ENCODE measurements at regions not wholly inside any gene's neighbourhood (a gene's known extent, or its start where the extent isn't known, plus 50 kb on each side); places are given as distances from the start of the nearest gene placed in this dataset.
"Not testable (repeated sequence)": the region's sequence is repeated elsewhere in the genome, so short reads cannot be mapped to it uniquely, and the experiment has no call there.

GRCh38 chr5:86536396-86536795 is 81.3 kb upstream of the COX7C start:
- Histone ChIP-seq H3K4me3 (ENCODE audit: low read length in 2 of 2) (no peak overlapping the region), H3K36me3 (ENCODE audit: control insufficient read depth in 2 of 2, insufficient read depth in 2 of 2, low read length in 2 of 2) (no peaks in the 10 kb centered on the region), H3K27me3 (ENCODE audit: control insufficient read depth in 1 of 2, insufficient read depth in 2 of 2, low read length in 2 of 2) (peaks cover 0 to 2% of the 10 kb centered on the region in 2 donors), H3K27ac (ENCODE audit: low read length) (no peak overlapping the region), H3K4me1 (ENCODE audit: control insufficient read depth, insufficient read depth, low read length) (no peaks in the 10 kb centered on the region), H3K9ac (ENCODE audit: low read length in 2 of 2) (no peak overlapping the region), H3K9me3 (ENCODE audit: control insufficient read depth in 2 of 2, low read length in 2 of 2) (no peaks in the 10 kb centered on the region)

GRCh38 chr5:86542532-86542931 is 75.2 kb upstream of the COX7C start:
- no peak overlapping the region for H3K9ac ChIP-seq (ENCODE audit: low read length in 2 of 2)
- H3K27me3 ChIP-seq (ENCODE audit: control insufficient read depth in 1 of 2, insufficient read depth in 2 of 2, low read length in 2 of 2), result no peaks in the 10 kb centered on the region
- no peaks in the 10 kb centered on the region for H3K36me3 ChIP-seq (ENCODE audit: control insufficient read depth in 2 of 2, insufficient read depth in 2 of 2, low read length in 2 of 2)
- H3K4me1 ChIP-seq (ENCODE audit: control insufficient read depth, insufficient read depth, low read length), result no peaks in the 10 kb centered on the region
- H3K9me3 ChIP-seq (ENCODE audit: control insufficient read depth in 2 of 2, low read length in 2 of 2), result no peaks in the 10 kb centered on the region
- H3K4me3 ChIP-seq (ENCODE audit: low read length in 2 of 2), result no peak overlapping the region
- H3K27ac ChIP-seq (ENCODE audit: low read length), result no peak overlapping the region

GRCh38 chr5:86546044-86546443 is 71.7 kb upstream of the COX7C start:
- H3K27me3 ChIP-seq (ENCODE audit: control insufficient read depth in 1 of 2, insufficient read depth in 2 of 2, low read length in 2 of 2), result no peaks in the 10 kb centered on the region
- H3K9me3 ChIP-seq (ENCODE audit: control insufficient read depth in 2 of 2, low read length in 2 of 2), result no peaks in the 10 kb centered on the region
- no peak overlapping the region for H3K4me3 ChIP-seq (ENCODE audit: low read length in 2 of 2)
- H3K4me1 ChIP-seq (ENCODE audit: control insufficient read depth, insufficient read depth, low read length), result no peaks in the 10 kb centered on the region
- H3K36me3 ChIP-seq (ENCODE audit: control insufficient read depth in 2 of 2, insufficient read depth in 2 of 2, low read length in 2 of 2), result no peaks in the 10 kb centered on the region
- no peak overlapping the region for H3K9ac ChIP-seq (ENCODE audit: low read length in 2 of 2)
- H3K27ac ChIP-seq (ENCODE audit: low read length), result no peak overlapping the region

GRCh38 chr5:86546582-86546981 is 71.2 kb upstream of the COX7C start:
- Histone ChIP-seq H3K27ac (ENCODE audit: low read length) (no peak overlapping the region), H3K27me3 (ENCODE audit: control insufficient read depth in 1 of 2, insufficient read depth in 2 of 2, low read length in 2 of 2) (no peaks in the 10 kb centered on the region), H3K9me3 (ENCODE audit: control insufficient read depth in 2 of 2, low read length in 2 of 2) (no peaks in the 10 kb centered on the region), H3K9ac (ENCODE audit: low read length in 2 of 2) (no peak overlapping the region), H3K4me1 (ENCODE audit: control insufficient read depth, insufficient read depth, low read length) (no peaks in the 10 kb centered on the region), H3K4me3 (ENCODE audit: low read length in 2 of 2) (no peak overlapping the region), H3K36me3 (ENCODE audit: control insufficient read depth in 2 of 2, insufficient read depth in 2 of 2, low read length in 2 of 2) (no peaks in the 10 kb centered on the region)

GRCh38 chr5:86554638-86555037 is 63.1 kb upstream of the COX7C start:
- no peak overlapping the region for H3K4me3 ChIP-seq (ENCODE audit: low read length in 2 of 2)
- no peaks in the 10 kb centered on the region for H3K4me1 ChIP-seq (ENCODE audit: control insufficient read depth, insufficient read depth, low read length)
- H3K27ac ChIP-seq (ENCODE audit: low read length), result no peak overlapping the region
- H3K36me3 ChIP-seq (ENCODE audit: control insufficient read depth in 2 of 2, insufficient read depth in 2 of 2, low read length in 2 of 2), result no peaks in the 10 kb centered on the region
- no peaks in the 10 kb centered on the region for H3K9me3 ChIP-seq (ENCODE audit: control insufficient read depth in 2 of 2, low read length in 2 of 2)
- H3K27me3 ChIP-seq (ENCODE audit: control insufficient read depth in 1 of 2, insufficient read depth in 2 of 2, low read length in 2 of 2), result no peaks in the 10 kb centered on the region
- H3K9ac ChIP-seq (ENCODE audit: low read length in 2 of 2), result no peak overlapping the region

GRCh38 chr5:86557920-86558319 is 59.8 kb upstream of the COX7C start:
- H3K9me3 ChIP-seq (ENCODE audit: control insufficient read depth in 2 of 2, low read length in 2 of 2), result no peaks in the 10 kb centered on the region
- no peak overlapping the region for H3K27ac ChIP-seq (ENCODE audit: low read length)
- no peak overlapping the region for H3K4me3 ChIP-seq (ENCODE audit: low read length in 2 of 2)
- H3K36me3 ChIP-seq (ENCODE audit: control insufficient read depth in 2 of 2, insufficient read depth in 2 of 2, low read length in 2 of 2), result no peaks in the 10 kb centered on the region
- H3K4me1 ChIP-seq (ENCODE audit: control insufficient read depth, insufficient read depth, low read length), result no peaks in the 10 kb centered on the region
- no peaks in the 10 kb centered on the region for H3K27me3 ChIP-seq (ENCODE audit: control insufficient read depth in 1 of 2, insufficient read depth in 2 of 2, low read length in 2 of 2)
- H3K9ac ChIP-seq (ENCODE audit: low read length in 2 of 2), result no peak overlapping the region

- Histone ChIP-seq H3K9ac (ENCODE audit: low read length in 2 of 2) (no peak overlapping the region), H3K4me3 (ENCODE audit: low read length in 2 of 2) (no peak overlapping the region), H3K27me3 (ENCODE audit: control insufficient read depth in 1 of 2, insufficient read depth in 2 of 2, low read length in 2 of 2) (no peaks in the 10 kb centered on the region), H3K36me3 (ENCODE audit: control insufficient read depth in 2 of 2, insufficient read depth in 2 of 2, low read length in 2 of 2) (no peaks in the 10 kb centered on the region), H3K27ac (ENCODE audit: low read length) (no peak overlapping the region), H3K9me3 (ENCODE audit: control insufficient read depth in 2 of 2, low read length in 2 of 2) (no peaks in the 10 kb centered on the region), H3K4me1 (ENCODE audit: control insufficient read depth, insufficient read depth, low read length) (no peaks in the 10 kb centered on the region)
Measured at GRCh38 chr5:86565197-86565789, 52.4 kb upstream of the COX7C start.

GRCh38 chr5:86566030-86566429 is 51.7 kb upstream of the COX7C start:
- H3K9me3 ChIP-seq (ENCODE audit: control insufficient read depth in 2 of 2, low read length in 2 of 2); H3K4me3 ChIP-seq (ENCODE audit: low read length in 2 of 2); H3K4me1 ChIP-seq (ENCODE audit: control insufficient read depth, insufficient read depth, low read length); H3K36me3 ChIP-seq (ENCODE audit: control insufficient read depth in 2 of 2, insufficient read depth in 2 of 2, low read length in 2 of 2); H3K9ac ChIP-seq (ENCODE audit: low read length in 2 of 2); H3K27ac ChIP-seq (ENCODE audit: low read length); H3K27me3 ChIP-seq (ENCODE audit: control insufficient read depth in 1 of 2, insufficient read depth in 2 of 2, low read length in 2 of 2): not testable (repeated sequence)

All from stomach smooth muscle (tissue), 2 donors.